Neutrophil (primary cell): ENCODE measurements at regions not wholly inside any gene's neighbourhood (a gene's known extent, or its start where the extent isn't known, plus 50 kb on each side); places are given as distances from the start of the nearest gene placed in this dataset.

Experiments
- H3K27ac ChIP-seq: fragments of 200-600 bp; sonication (generic); 2 replicates; pipeline ENCODE4 v1.5.1; 2016; ENCODE audit warnings: mild to moderate bottlenecking, moderate library complexity
- H3K27me3 ChIP-seq: fragments of 200-600 bp; sonication (generic); 2 replicates; pipeline ENCODE4 v1.6.0; 2016; ENCODE audit warnings: mild to moderate bottlenecking
- H3K36me3 ChIP-seq: fragments of 200-600 bp; sonication (generic); 2 replicates; pipeline ENCODE4 v1.5.1; 2017
- H3K4me1 ChIP-seq, 2 experiments: fragments of 200-600 bp in 1 of 2; sonication (generic) in 1 of 2; 1 replicate in 1 of 2; 2 replicates in 1 of 2; pipeline versions ENCODE4 v1.5.1 to v1.6.1; 2013 to 2016; ENCODE audit warnings: low read depth in 1 of 2, low read length in 1 of 2, mild to moderate bottlenecking in 1 of 2, moderate library complexity in 1 of 2; ENCODE audit not compliant: control insufficient read depth in 1 of 2, insufficient read depth in 1 of 2
- H3K4me3 ChIP-seq, 2 experiments: fragments of 200-600 bp in 1 of 2; sonication (generic) in 1 of 2; 1 replicate in 1 of 2; 2 replicates in 1 of 2; pipeline ENCODE4 v1.5.1; 2013 to 2016; ENCODE audit warnings: low read depth in 1 of 2, low read length in 1 of 2, mild to moderate bottlenecking in 1 of 2, moderate library complexity in 1 of 2
- H3K9me3 ChIP-seq: fragments of 200-600 bp; sonication (generic); 2 replicates; pipeline ENCODE4 v1.5.1; 2016
- TF ChIP-seq, protein P1 (sequence below): fragments of 200-600 bp; sonication (generic); IDR thresholded peaks from 2 replicates; pipeline ENCODE4 v1.5.1; 2016; ENCODE audit warnings: antibody characterized with exemption

DNA sequence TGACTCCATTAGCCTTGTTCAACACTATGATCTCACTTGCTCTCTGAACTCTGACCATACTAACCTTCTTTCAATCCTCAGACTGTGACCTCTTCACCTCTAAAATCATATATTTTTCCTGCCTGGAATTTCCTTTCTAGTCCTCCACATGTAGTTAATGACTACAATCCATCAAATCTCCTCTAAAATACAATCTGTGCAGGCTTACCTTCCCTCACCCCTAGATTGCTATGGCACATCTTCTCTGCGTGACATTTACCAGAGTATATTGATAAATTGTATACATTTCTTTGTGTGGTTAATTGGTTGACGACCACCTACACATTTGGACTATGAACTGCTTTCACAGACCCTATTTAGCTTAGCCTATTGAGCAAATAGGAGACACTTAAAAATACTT lies 1330.2 kb upstream of the TENM4 start:
- no peaks in the 10 kb centered on the region for H3K27me3 ChIP-seq
- TF ChIP-seq, protein P1, sequence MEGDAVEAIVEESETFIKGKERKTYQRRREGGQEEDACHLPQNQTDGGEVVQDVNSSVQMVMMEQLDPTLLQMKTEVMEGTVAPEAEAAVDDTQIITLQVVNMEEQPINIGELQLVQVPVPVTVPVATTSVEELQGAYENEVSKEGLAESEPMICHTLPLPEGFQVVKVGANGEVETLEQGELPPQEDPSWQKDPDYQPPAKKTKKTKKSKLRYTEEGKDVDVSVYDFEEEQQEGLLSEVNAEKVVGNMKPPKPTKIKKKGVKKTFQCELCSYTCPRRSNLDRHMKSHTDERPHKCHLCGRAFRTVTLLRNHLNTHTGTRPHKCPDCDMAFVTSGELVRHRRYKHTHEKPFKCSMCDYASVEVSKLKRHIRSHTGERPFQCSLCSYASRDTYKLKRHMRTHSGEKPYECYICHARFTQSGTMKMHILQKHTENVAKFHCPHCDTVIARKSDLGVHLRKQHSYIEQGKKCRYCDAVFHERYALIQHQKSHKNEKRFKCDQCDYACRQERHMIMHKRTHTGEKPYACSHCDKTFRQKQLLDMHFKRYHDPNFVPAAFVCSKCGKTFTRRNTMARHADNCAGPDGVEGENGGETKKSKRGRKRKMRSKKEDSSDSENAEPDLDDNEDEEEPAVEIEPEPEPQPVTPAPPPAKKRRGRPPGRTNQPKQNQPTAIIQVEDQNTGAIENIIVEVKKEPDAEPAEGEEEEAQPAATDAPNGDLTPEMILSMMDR, result no peak
- H3K4me3 ChIP-seq, result no peak overlapping the region
- no peaks in the 10 kb centered on the region for H3K36me3 ChIP-seq
- no peaks in the 10 kb centered on the region for H3K4me1 ChIP-seq
- H3K9me3 ChIP-seq, result no peaks in the 10 kb centered on the region
- H3K27ac ChIP-seq, result no peak overlapping the region

GRCh38 chr11:80758787-80759186 lies 1318.0 kb upstream of the TENM4 start:
- Histone ChIP-seq H3K36me3 (no peaks in the 10 kb centered on the region), H3K27me3 (no peaks in the 10 kb centered on the region), H3K27ac (no peak overlapping the region), H3K9me3 (no peaks in the 10 kb centered on the region), H3K4me1 (no peaks in the 10 kb centered on the region), H3K4me3 (no peak overlapping the region)
- TF ChIP-seq, protein P1, result no peak

- Histone ChIP-seq H3K27me3 (no peaks in the 10 kb centered on the region), H3K36me3 (no peaks in the 10 kb centered on the region), H3K9me3 (no peaks in the 10 kb centered on the region), H3K4me1 (no peaks in the 10 kb centered on the region), H3K27ac (no peak overlapping the region), H3K4me3 (no peak overlapping the region)
- TF ChIP-seq, protein P1, result no peak
Observed at GRCh38 chr11:80748207-80748925, 1307.5 kb upstream of the TENM4 start.

GRCh38 chr11:80746300-80746699 lies 1305.5 kb upstream of the TENM4 start:
- TF ChIP-seq, protein P1, result no peak
- Histone ChIP-seq H3K36me3 (no peaks in the 10 kb centered on the region), H3K9me3 (no peaks in the 10 kb centered on the region)

GRCh38 chr11:80745416-80745815 lies 1304.6 kb upstream of the TENM4 start:
- Histone ChIP-seq H3K4me1 (no peaks in the 10 kb centered on the region), H3K27me3 (no peaks in the 10 kb centered on the region), H3K4me3 (no peak overlapping the region), H3K36me3 (no peaks in the 10 kb centered on the region), H3K9me3 (no peaks in the 10 kb centered on the region), H3K27ac (no peak overlapping the region)
- TF ChIP-seq, protein P1, result no peak

More at GRCh38 chr11:80746300-80746699, 1305.5 kb upstream of the TENM4 start:
- Histone ChIP-seq H3K27me3 (no peaks in the 10 kb centered on the region), H3K4me3 (no peak overlapping the region), H3K4me1 (no peaks in the 10 kb centered on the region), H3K27ac (no peak overlapping the region)
